Liver (tissue), 8 donors: ENCODE measurements at regions not wholly inside any gene's neighbourhood (a gene's known extent, or its start where the extent isn't known, plus 50 kb on each side); places are given as distances from the start of the nearest gene placed in this dataset.

Source experiments
- DNase-seq: peaks from one replicate; pipeline ENCODE4 v3.0.0-alpha.2; 2017; ENCODE audit warnings: low spot score
- H3K27ac ChIP-seq, 2 donors: one replicate each; pipeline ENCODE4 v1.7.0; 2013; ENCODE audit warnings: inconsistent platforms in 2 of 2, low read length in 2 of 2, control low read depth in 1 of 2, low read depth in 1 of 2, mild to moderate bottlenecking in 1 of 2
- H3K27me3 ChIP-seq, 4 donors: one replicate each; pipeline versions ENCODE4 v1.6.1 to v1.7.0; 2013; ENCODE audit warnings: low read length in 3 of 4, inconsistent platforms in 1 of 4, mild to moderate bottlenecking in 1 of 4, moderate library complexity in 1 of 4; ENCODE audit not compliant: control insufficient read depth in 4 of 4, insufficient read depth in 4 of 4
- H3K36me3 ChIP-seq, 4 donors: one replicate each; pipeline versions ENCODE4 v1.6.1 to v1.7.0; 2013; ENCODE audit warnings: low read length in 3 of 4, mild to moderate bottlenecking in 3 of 4, low read depth in 1 of 4, moderate library complexity in 1 of 4; ENCODE audit not compliant: control insufficient read depth in 4 of 4, insufficient read depth in 3 of 4
- H3K4me1 ChIP-seq, 4 donors: one replicate each; pipeline versions ENCODE4 v1.6.1 to v1.7.0; 2013; ENCODE audit warnings: low read length in 3 of 4, mild to moderate bottlenecking in 3 of 4, moderate library complexity in 1 of 4; ENCODE audit not compliant: control insufficient read depth in 4 of 4, insufficient read depth in 4 of 4
- H3K4me3 ChIP-seq, 3 donors: one replicate each; pipeline versions ENCODE4 v1.6.1 to v1.7.0; 2013; ENCODE audit warnings: low read length in 3 of 3, control low read depth in 1 of 3, low read depth in 1 of 3, mild to moderate bottlenecking in 1 of 3
- H3K9ac ChIP-seq, 2 donors: one replicate each; pipeline ENCODE4 v1.7.0; 2013; ENCODE audit warnings: low read length in 2 of 2, mild to moderate bottlenecking in 2 of 2, moderate library complexity in 2 of 2, control low read depth in 1 of 2, low read depth in 1 of 2
- H3K9me3 ChIP-seq, 4 donors: one replicate each; pipeline versions ENCODE4 v1.6.1 to v1.7.0; 2013; ENCODE audit warnings: low read length in 3 of 4; ENCODE audit not compliant: control insufficient read depth in 4 of 4
- ATF3 ChIP-seq: IDR thresholded peaks from 2 replicates; pipeline ENCODE4 v1.6.1; 2016; ENCODE audit warnings: antibody characterized with exemption
- CTCF ChIP-seq: fragments of 150-350 bp; IDR thresholded peaks from 2 replicates; pipeline ENCODE4 v1.5.1; 2017; ENCODE audit warnings: improper control_type of control experiment, low read depth, low read length; ENCODE audit not compliant: missing input control
- EGR1 ChIP-seq, 2 donors: IDR thresholded peaks; 2 replicates each; pipeline ENCODE4 v1.6.1; 2016 to 2018; ENCODE audit warnings: antibody characterized with exemption in 2 of 2, low read depth in 2 of 2
- FOXA1 ChIP-seq: IDR thresholded peaks from 2 replicates; pipeline ENCODE4 v1.6.1; 2016; ENCODE audit warnings: antibody characterized with exemption
- FOXA2 ChIP-seq: IDR thresholded peaks from 2 replicates; pipeline ENCODE4 v1.6.1; 2016; ENCODE audit warnings: antibody characterized with exemption
- GABPA ChIP-seq, 2 donors: IDR thresholded peaks in 1 of 2; conservative IDR thresholded peaks in 1 of 2; 2 replicates each; pipeline ENCODE4 v1.6.1; 2016; ENCODE audit warnings: antibody characterized with exemption in 2 of 2, mild to moderate bottlenecking in 1 of 2, moderate library complexity in 1 of 2
- HNF4A ChIP-seq, 2 donors: conservative IDR thresholded peaks; 2 replicates each; pipeline ENCODE4 v1.6.1; 2016; ENCODE audit warnings: antibody characterized with exemption in 2 of 2, mild to moderate bottlenecking in 2 of 2
- HNF4G ChIP-seq: IDR thresholded peaks from 2 replicates; pipeline ENCODE4 v1.6.1; 2016; ENCODE audit warnings: antibody characterized with exemption
- JUND ChIP-seq, 2 donors: IDR thresholded peaks; 2 replicates each; pipeline ENCODE4 v1.6.1; 2016; ENCODE audit warnings: antibody characterized with exemption in 2 of 2
- MAX ChIP-seq: IDR thresholded peaks from 2 replicates; pipeline ENCODE4 v1.6.1; 2016; ENCODE audit warnings: antibody characterized with exemption
- NR2F2 ChIP-seq: IDR thresholded peaks from 2 replicates; pipeline ENCODE4 v1.6.1; 2016; ENCODE audit warnings: antibody characterized with exemption
- RAD21 ChIP-seq, 2 donors: IDR thresholded peaks; 2 replicates each; pipeline ENCODE4 v1.6.1; 2016; ENCODE audit warnings: antibody characterized with exemption in 2 of 2, mild to moderate bottlenecking in 2 of 2
- REST ChIP-seq: IDR thresholded peaks from 2 replicates; pipeline ENCODE4 v1.6.1; 2016; ENCODE audit warnings: antibody characterized with exemption, mild to moderate bottlenecking
- RXRA ChIP-seq, 2 donors: IDR thresholded peaks; 2 replicates each; pipeline ENCODE4 v1.6.1; 2017 to 2018; ENCODE audit warnings: antibody characterized with exemption in 2 of 2, mild to moderate bottlenecking in 1 of 2
- SP1 ChIP-seq: IDR thresholded peaks from 2 replicates; pipeline ENCODE4 v1.6.1; 2018; ENCODE audit warnings: antibody characterized with exemption, mild to moderate bottlenecking
- TAF1 ChIP-seq: conservative IDR thresholded peaks from 2 replicates; pipeline ENCODE4 v1.6.1; 2016; ENCODE audit warnings: antibody characterized with exemption, mild to moderate bottlenecking
- YY1 ChIP-seq: IDR thresholded peaks from 2 replicates; pipeline ENCODE4 v1.6.1; 2016; ENCODE audit warnings: antibody characterized with exemption, mild to moderate bottlenecking
- ZBTB33 ChIP-seq: IDR thresholded peaks from 2 replicates; pipeline ENCODE4 v1.6.1; 2016; ENCODE audit warnings: antibody characterized with exemption
- WGBS: extraction: QIAGEN DNeasy Blood & Tissue Kit; methylation state at CpG from one replicate; pipeline ENCODE4 v1.1.7; 2013; 5-methylcytosine and 5-hydroxymethylcytosine counted together
- donor health status: healthy.
- donor health status: healthy.
- donor health status: healthy.
- donor health status: healthy.
- donor health status: healthy.

- DNase-seq, result no peak
- H3K9ac ChIP-seq, result no peak overlapping the region
- no peaks in the 10 kb centered on the region for H3K9me3 ChIP-seq
- H3K27ac ChIP-seq, result no peak overlapping the region
- 93% methylated on average over 6 of the region's 6 CpGs for WGBS
- TF ChIP-seq JUND (IDR thresholded peaks at IDR 0.05) (no peak), CTCF (no peak), YY1 (no peak)
- H3K4me3 ChIP-seq, result no peak overlapping the region
- no peaks in the 10 kb centered on the region for H3K4me1 ChIP-seq
- no peaks in the 10 kb centered on the region for H3K27me3 ChIP-seq
- H3K36me3 ChIP-seq, result no peaks in the 10 kb centered on the region
Measured at GRCh38 chr14:99011385-99011784, 260.6 kb downstream of the BCL11B start.

GRCh38 chr14:99012703-99013102 lies 259.3 kb downstream of the BCL11B start:
- TF ChIP-seq HNF4A (conservative IDR thresholded peaks at IDR 0.05) (no peak), ZBTB33 (no peak), RAD21 (IDR thresholded peaks at IDR 0.05) (no peak), FOXA1 (no peak), MAX (no peak), REST (no peak), GABPA (IDR thresholded peaks at IDR 0.05 in 1 of 2, conservative IDR thresholded peaks at IDR 0.05 in 1 of 2) (no peak), FOXA2 (no peak), EGR1 (IDR thresholded peaks at IDR 0.05; ENCODE audit: low read depth in 2 of 2) (no peak), ATF3 (no peak), TAF1 (no peak), RXRA (IDR thresholded peaks at IDR 0.05) (no peak), JUND (IDR thresholded peaks at IDR 0.05) (no peak), SP1 (no peak), NR2F2 (no peak), HNF4G (no peak), YY1 (no peak), CTCF (no peak)
- Histone ChIP-seq H3K4me3 (no peak overlapping the region), H3K36me3 (no peaks in the 10 kb centered on the region), H3K4me1 (no peaks in the 10 kb centered on the region), H3K9me3 (no peaks in the 10 kb centered on the region), H3K9ac (no peak overlapping the region), H3K27ac (no peak overlapping the region), H3K27me3 (no peaks in the 10 kb centered on the region)
- 87% methylated on average over 12 of the region's 12 CpGs for WGBS
- DNase-seq, result no peak
